Ascending aorta (tissue), 2 donors: ENCODE measurements at regions not wholly inside any gene's neighbourhood (a gene's known extent, or its start where the extent isn't known, plus 50 kb on each side); places are given as distances from the start of the nearest gene placed in this dataset.

Experiments used
- DNase-seq, 2 donors: peaks; one replicate each; pipeline ENCODE4 v3.0.0-alpha.2; 2019; ENCODE audit warnings: low spot score in 2 of 2
- H3K27ac ChIP-seq, 2 donors: fragments of 200-600 bp; sonication (generic); one replicate each; pipeline ENCODE4 v1.5.1; 2016 to 2017; ENCODE audit warnings: mild to moderate bottlenecking in 1 of 2
- H3K27me3 ChIP-seq: fragments of 200-600 bp; sonication (generic); one replicate; pipeline ENCODE4 v1.5.1; 2017
- H3K36me3 ChIP-seq, 2 donors: fragments of 200-600 bp; sonication (generic); one replicate each; pipeline ENCODE4 v1.5.1; 2016
- H3K4me1 ChIP-seq, 2 donors: fragments of 200-600 bp; sonication (generic); one replicate each; pipeline ENCODE4 v1.5.1; 2016 to 2017; ENCODE audit warnings: mild to moderate bottlenecking in 1 of 2
- H3K4me3 ChIP-seq, 2 donors: fragments of 200-600 bp; sonication (generic); one replicate each; pipeline ENCODE4 v1.5.1; 2016 to 2017; ENCODE audit warnings: mild to moderate bottlenecking in 1 of 2
- H3K9me3 ChIP-seq, 2 donors: fragments of 200-600 bp; sonication (generic); one replicate each; pipeline ENCODE4 v1.5.1; 2016
- CTCF ChIP-seq, 3 experiments: fragments of 200-600 bp in 2 of 3; fragments of 450-650 bp in 1 of 3; sonication (generic) in 2 of 3; IDR thresholded peaks; one replicate each; pipeline ENCODE4 v1.5.1; 2016 to 2019; ENCODE audit warnings: antibody characterized with exemption in 3 of 3, mild to moderate bottlenecking in 1 of 3, moderate library complexity in 1 of 3
- intact Hi-C: fragments of 100-400 bp; cut with DNase I; formaldehyde crosslinking; loops from one replicate; pipeline ENCODE4 v1.15.1; 2023

GRCh38 chr11:69869311-69869939 is 50.2 kb upstream of the FGF3 start:
- no peak for DNase-seq
- H3K4me3 ChIP-seq = no peak overlapping the region
- intact Hi-C loops = no loop called here
- no peaks in the 10 kb centered on the region for H3K36me3 ChIP-seq
- H3K27ac ChIP-seq = no peak overlapping the region
- TF ChIP-seq CTCF (IDR thresholded peaks at IDR 0.05) = no peak
- H3K27me3 ChIP-seq = no peaks in the 10 kb centered on the region
- no peaks in the 10 kb centered on the region for H3K9me3 ChIP-seq
- no peaks in the 10 kb centered on the region for H3K4me1 ChIP-seq

DNA sequence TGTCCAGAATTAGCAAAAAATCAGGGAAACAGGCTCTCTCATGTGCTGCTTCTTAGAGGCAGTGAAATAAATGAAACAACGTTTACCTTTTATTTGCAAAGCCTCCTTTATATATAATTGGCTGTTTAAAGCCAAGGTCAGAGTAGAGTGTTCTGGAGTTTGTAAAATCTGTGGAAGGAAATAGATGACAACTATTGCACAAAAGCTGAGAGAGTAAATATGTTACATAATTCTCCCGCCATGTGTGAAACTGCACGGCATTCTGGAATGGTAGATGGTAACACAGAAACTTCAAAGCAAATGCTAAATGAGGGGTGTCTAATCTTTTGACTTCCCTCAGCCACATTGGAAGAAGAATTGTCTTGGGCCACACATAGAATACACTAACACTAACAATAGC is 51.5 kb upstream of the FGF3 start:
- no peak overlapping the region for H3K4me3 ChIP-seq
- H3K27ac ChIP-seq = no peak overlapping the region
- TF ChIP-seq CTCF (IDR thresholded peaks at IDR 0.05) = no peak
- no peaks in the 10 kb centered on the region for H3K9me3 ChIP-seq
- no peaks in the 10 kb centered on the region for H3K4me1 ChIP-seq
- intact Hi-C loops = no loop called here
- H3K36me3 ChIP-seq = no peaks in the 10 kb centered on the region
- DNase-seq = no peak
- no peaks in the 10 kb centered on the region for H3K27me3 ChIP-seq

GRCh38 chr11:69873166-69874077 is 54.2 kb upstream of the FGF3 start:
- Histone ChIP-seq H3K4me3 (no peak overlapping the region), H3K27me3 (no peaks in the 10 kb centered on the region), H3K36me3 (no peaks in the 10 kb centered on the region), H3K9me3 (no peaks in the 10 kb centered on the region), H3K4me1 (no peaks in the 10 kb centered on the region), H3K27ac (no peak overlapping the region)
- intact Hi-C loops = no loop called here
- TF ChIP-seq CTCF (IDR thresholded peaks at IDR 0.05) = no peak
- peak in 1 of 2 donors; percentile 34 for DNase-seq

GRCh38 chr11:69874178-69874983 is 55.2 kb upstream of the FGF3 start:
- Histone ChIP-seq H3K9me3 (no peaks in the 10 kb centered on the region), H3K4me3 (peak overlapping the region in 1 of 2 donors; percentile 21), H3K36me3 (no peaks in the 10 kb centered on the region), H3K27me3 (no peaks in the 10 kb centered on the region), H3K27ac (no peak overlapping the region), H3K4me1 (no peaks in the 10 kb centered on the region)
- DNase-seq = peak in 1 of 2 donors; percentile 55
- intact Hi-C loops = no loop called here
- no peak for TF ChIP-seq CTCF (IDR thresholded peaks at IDR 0.05)

GRCh38 chr11:69874984-69875624 is 55.9 kb upstream of the FGF3 start:
- H3K4me3 ChIP-seq = peak overlapping the region in 1 of 2 donors; percentile 21
- peak in 1 of 2 donors; percentile 61 for DNase-seq
- no peaks in the 10 kb centered on the region for H3K9me3 ChIP-seq
- no peaks in the 10 kb centered on the region for H3K4me1 ChIP-seq
- no peaks in the 10 kb centered on the region for H3K27me3 ChIP-seq
- intact Hi-C loops = no loop called here
- peak in 2 of 3 experiments; percentile 16 to 20 for TF ChIP-seq CTCF (IDR thresholded peaks at IDR 0.05)
- no peak overlapping the region for H3K27ac ChIP-seq
- no peaks in the 10 kb centered on the region for H3K36me3 ChIP-seq
